ENCODE measurements at regions not wholly inside any gene's neighbourhood (a gene's known extent, or its start where the extent isn't known, plus 50 kb on each side); places are given as distances from the start of the nearest gene placed in this dataset.

DNA sequence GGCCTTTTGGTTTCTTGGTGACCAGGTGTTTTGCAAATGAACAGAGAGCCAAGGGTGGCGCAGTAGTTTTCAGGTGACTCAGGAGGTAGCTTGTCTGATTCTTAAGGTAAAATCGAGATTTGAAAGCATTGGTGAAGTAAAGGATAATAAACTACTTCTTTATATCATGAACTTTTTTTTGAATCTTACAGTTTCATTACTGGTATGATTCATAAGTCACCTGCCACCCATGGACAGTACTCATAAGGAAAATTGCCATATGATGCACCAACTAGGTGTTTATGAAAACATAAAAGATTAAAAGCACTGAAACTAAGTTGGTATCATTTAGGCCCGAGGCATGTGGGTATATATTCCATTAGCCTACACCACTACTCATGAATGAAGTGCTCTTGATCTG is 84.1 kb upstream of the MGAT5 start:
- no peak for DNase-seq (ENCODE audit: low read depth)

DNA sequence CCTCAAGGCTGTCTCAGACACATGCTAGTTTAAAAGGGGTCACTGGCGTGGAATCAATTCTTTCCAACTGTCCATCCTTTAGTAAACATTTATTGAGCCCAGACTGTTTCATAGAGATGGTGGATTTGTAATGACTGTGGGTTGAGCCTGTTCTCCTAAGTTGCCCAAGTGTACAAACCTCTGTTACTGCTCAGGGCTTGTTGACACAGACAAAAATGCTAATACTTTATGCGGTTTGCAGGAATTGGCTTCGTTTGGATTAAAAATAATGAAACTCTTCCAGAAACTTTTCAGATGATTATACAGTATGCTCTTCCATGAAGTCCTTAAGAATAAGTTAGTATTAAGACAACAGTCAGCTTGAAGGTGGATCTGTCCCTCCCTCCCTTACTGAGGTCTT is 83.6 kb upstream of the MGAT5 start:
- no peak for DNase-seq (ENCODE audit: low read depth)

DNA sequence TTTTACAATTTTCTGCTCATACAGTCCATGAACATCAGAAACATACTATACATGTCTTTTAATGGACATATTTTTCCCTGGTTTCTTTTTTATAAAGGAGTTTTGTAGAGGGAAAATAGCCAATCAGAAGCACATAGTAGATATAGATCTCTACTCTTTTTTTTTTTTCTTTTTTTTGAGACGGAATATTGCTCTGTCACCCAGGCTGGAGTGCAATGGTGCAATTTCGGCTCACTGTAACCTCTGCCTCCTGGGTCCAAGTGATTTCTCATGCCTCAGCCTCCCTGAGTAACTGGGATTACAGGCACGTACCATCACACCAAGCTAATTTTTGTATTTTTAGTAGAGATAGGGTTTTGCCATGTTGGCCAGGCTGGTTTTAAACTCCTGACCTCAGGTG is 83.2 kb upstream of the MGAT5 start:
- no peak for DNase-seq (ENCODE audit: low read depth)

DNA sequence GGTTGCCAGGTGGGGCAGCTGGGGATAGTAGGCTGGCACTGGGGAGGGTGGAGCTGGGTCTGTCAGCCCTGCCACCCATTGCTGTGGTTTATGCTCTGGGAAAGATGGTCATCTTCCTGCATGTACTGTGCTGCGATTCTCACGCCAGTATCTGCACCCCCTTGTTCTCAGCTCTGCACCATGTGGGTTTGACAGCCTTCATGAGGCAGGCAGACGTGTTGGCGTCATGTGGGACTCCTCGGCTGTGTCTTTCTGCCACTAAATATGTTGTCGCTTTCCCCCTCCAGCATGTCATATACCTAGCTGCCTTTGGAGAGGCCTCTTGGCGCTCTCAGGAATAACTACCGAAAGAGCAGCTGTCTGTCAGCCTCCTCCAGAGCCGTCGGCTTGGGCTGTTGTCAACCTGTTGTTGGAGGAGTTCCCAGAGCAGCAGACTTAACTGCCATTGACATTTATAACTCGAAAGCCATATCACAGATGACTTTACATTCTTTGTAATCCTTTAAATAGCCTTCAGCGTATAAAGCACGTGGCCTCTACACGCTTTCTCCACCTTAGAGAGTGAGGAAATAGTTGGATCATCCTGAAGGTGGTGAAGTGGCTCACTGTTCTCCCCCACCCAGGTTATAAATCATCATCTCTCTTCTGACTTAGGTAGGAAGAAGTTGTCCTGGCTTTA is 80.4 kb upstream of the MGAT5 start:
- no peak for DNase-seq (ENCODE audit: low read depth)

DNA sequence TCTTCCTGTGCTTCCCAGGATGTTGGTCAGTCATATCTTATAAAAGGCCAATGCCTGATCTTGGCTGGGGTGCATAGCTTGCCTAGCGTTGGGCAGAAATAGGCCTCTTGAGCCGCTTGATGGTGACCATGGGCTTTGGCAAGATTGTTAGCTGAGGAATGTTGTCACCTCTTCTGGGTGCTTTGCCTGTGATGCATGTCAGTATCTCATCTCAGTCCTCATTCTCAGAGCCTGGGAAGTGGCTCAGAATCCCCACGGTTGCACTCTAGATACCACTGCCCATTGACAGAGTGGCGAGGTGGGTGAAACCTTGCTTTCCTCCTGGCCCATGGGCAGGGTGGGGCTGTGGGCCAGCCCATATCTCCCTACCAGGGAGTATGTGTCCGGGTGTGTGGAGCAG is 79.2 kb upstream of the MGAT5 start:
- DNase-seq (ENCODE audit: low read depth): no peak

DNA sequence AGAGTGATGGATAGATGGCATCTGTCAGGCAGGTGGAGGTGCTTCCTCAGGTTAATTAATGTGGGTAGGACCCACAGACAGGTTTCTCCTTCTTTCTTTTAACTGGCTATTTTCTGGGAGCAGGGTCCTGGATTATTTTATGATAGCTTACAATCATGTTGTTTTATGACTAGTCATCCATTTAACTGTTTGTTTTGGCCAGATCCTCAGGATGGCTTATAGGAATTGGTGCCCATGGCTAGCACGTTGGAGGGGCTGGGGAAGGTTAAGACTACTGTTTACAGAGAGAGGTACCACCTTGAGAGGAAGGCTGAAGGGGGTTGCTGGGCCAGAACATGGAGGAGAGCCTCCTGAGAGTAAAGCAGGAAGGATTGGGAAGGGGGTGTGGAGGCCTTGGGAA is 78.0 kb upstream of the MGAT5 start:
- no peak for DNase-seq (ENCODE audit: low read depth)

DNA sequence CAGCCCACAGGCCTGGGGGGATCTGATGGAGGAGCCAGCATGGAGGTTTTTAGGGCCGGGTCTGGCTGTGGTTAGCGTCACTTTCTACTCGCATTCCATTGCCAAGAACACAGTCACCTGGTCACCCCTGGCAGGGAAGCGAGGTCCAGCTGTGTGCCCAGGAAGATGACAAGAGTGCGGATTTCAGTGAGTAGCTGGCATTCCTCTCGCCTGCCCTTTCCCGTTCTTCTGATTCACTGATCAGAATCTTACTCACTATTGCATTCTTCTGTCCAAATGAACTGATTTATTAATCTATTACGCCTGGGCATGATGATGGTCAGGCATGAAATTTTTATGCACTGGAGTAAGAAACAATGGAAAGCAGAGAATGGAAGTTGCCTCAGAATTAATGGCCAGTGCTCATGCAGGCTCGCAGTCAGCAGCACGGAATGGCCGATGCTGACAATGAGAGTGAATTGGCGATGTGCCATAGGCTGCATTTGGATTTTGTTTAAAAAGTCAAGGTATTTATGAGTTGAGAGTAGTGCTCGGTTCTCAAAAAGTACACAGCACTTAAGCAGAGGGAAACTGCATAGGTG is 76.4 kb upstream of the MGAT5 start:
- no peak for DNase-seq (ENCODE audit: low read depth)

DNA sequence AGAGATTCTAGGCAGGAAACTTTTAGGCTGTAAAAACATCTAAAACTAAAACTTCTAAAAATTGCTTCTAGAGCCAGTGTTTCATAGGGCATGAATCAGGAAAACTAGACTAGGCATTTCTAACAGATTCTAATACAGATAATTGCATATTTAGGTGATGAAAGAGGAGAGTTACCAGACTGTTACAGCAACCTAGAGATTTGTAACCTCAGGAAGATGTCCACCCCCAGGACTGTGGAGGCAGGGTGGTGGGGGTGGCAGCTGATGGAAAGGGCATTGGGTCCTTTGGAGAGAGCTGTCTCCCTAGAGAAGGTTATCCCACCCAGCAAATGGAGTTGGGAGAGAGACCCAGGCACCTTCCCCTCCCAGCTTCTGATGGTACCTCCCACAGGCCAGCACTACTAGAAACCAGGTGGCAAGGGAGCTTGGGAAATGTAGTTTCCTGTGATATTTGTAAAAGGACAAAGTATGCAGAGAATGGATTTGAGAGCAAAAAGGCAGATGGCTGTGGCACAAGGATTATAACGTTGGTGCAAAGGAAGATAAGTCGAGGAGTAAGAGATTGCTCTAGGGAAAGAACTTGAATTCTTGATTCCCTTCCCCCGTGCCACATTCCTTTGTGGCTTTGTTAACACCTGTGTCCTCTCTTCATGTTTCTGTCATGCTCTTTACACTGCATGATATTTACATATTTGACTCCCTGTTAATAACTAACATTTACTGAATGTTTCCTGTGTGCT is 75.6 kb upstream of the MGAT5 start:
- peak; percentile 41 for DNase-seq (ENCODE audit: low read depth)

DNA sequence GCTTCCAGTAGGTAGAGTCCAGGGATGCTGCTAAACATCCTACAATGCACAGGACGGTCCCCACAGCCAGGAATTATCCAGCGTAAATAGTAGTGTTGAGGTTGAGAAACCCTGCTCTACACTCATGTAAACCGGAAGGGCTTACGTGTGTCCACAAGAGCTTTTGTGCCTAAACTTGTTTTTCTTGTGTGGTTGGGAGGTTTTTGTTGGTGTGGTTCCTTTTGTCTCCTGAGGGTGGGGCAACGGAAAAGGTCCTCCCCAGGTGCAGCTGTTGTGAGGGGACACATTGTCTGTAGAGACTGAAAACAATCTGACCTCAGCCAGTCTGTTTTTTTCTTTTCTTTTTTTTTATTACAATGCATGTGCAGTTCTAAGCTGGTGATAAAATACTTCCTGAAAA is 72.7 kb upstream of the MGAT5 start:
- DNase-seq (ENCODE audit: low read depth): no peak

DNA sequence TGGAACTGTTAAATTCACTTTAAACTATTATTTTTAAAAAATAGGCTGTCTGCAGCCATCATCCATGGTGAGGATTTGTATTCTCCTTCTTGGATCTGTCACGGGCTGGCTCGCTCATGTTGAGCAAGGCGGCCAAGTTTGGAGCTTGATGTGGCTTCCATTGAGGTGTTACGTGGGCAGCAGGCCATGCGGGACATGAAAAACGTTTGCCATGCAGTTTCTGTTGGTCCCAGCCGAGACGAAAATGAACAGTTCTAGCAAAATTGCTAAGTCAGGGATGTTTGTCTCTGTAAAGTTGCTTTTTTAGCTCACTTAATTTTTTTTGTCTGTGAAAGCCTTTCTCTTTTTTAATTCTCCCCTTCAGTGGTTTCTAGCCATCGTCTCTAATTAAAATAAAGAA is 70.2 kb upstream of the MGAT5 start:
- no peak for DNase-seq (ENCODE audit: low read depth)

DNA sequence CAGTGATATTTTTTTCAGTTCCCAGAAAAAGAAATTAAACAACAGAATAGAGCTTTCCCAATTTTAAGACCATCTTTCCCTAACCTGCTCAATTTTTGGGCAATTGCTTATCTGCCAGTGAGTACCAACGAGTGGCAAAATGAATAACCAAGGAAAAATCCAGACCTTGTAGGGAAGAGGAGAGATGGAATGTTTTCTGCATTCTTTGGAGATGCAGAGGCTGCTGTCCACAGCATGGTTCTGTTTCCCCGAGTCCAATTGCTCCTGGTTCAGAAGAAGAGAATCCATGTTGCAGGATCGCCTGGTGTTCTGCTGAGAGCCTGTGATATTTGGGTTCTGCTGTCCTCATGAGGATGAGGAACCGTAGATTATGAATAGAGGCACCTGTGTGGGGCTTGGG is 68.2 kb upstream of the MGAT5 start:
- DNase-seq (ENCODE audit: low read depth): no peak

DNA sequence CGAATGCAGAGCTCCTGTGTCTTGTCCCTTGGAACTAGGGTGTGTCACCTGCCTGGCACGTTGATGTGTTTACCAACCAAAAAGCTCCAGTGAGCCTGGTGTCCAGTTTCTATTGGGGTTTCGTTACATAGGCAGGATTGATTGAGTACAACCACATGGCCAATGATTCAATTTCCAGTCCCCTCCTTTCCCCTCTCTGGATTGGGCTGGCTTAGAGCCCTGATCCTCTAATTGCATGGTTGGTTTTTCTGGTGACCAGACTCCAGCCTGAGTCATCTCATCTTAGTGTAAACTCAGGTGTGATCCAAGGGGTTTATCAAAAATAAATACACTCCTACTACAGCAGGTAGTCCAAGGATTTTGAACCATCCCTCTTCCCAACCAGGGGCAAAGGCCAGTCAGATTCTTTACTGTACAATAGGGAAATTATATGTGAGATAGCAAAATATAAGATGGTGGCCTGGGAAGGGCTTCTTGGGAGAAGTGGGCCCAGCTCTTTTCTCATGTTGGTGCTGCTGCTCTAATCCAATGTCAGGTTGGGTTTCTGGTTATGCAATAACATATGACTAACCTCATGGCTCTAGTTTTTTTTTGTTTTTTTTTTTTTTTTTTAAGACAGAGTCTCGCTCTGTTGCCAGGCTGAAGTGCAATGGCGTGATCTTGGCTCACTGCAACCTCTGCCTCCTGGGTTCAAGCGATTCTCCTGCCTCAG is 64.7 kb upstream of the MGAT5 start:
- DNase-seq (ENCODE audit: low read depth): peak; percentile 67

DNA sequence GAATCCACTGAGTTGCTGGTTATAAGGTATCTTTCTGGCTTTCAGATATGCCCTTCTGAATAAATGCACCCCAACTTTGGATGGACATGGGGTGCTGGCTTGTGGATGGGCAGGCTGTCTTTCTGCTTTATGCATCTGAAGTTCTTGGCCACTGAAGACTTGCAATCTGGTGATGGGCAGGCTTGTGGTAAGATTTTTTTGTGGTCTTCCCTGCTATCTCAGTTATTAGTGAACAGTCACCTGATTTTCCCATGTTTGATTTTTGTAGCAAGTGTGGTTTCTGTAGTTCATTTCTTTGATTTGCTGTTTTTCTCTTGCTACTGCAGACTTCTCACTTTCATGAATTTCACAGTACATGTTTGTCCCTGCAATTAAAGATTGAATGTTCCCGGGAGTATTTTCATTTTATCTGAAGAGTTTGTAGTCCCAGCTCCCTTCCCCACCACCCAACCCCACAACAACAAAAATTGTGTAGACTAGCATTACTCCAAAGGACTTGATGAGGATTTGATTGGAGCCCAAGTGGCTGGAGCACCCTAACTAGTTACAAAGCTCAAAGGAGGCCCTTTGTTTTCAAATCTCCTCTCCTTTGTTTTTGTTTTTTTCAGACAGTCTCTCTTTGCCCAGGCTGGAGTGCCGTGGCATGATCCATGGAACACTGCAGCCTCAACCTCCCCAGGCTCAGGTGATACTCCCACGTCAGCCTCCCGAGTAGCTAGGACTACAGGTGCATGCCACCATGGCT is 63.6 kb upstream of the MGAT5 start:
- no peak for DNase-seq (ENCODE audit: low read depth)

DNA sequence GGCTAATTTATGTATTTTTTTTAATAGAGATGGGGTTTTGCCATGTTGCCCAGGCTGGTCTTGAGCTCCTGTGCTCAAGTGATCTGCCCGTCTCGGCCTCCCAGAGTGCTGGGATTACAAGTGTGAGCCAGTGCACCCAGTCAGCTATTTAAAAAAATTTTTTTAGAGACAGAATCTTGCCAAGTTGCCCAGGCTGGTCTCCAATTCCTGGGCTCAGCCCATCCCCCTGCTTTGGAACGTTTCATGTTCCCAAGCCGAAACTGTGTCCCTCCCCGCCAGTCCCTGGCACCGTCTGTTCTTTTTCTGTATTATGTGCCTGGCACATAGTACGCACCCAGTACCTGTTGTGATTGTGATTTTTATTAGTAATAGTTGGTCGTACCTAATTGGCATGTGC is 63.1 kb upstream of the MGAT5 start:
- no peak for DNase-seq (ENCODE audit: low read depth)

DNA sequence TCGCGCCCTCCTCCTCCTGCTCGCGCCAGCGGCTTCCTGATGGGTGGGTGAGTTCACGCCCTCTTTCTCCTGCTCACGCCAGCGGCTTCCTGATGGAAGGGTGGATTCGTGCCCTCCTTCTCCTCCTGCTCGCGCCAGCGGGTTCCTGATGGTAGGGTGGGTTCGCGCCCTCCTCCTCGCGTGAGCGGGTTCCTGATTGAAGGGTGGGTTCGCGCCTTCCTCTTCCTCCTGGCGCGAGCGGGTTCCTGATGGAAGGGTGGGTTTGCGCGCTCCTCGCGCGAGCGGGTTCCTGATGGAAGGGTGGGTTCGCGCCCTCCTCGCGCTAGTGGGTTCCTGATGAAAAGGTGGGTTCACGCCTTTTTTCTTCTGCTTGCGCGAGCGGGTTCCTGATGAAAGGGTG is 62.0 kb upstream of the MGAT5 start:
- DNase-seq (ENCODE audit: low read depth): no peak

DNA sequence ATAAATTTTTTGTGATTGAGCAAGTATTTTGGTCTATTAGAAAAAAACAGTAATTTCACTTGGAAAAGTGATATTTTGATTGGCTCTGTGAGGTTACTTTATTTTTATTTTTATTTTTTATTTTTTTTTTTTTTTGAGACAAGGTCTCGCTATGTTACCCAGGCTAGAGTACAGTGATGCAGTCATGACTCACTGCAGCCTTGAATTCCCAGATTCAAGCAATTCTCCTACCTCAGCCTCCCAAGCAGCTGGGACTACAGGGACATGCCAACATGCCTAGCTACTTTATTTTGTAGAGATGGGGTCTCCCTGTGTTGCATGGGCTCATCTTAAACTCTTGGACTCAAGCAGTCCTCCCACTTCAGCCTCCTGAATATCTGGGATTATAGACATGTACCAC is 60.9 kb upstream of the MGAT5 start:
- peak; percentile 76 for DNase-seq (ENCODE audit: low read depth)

DNA sequence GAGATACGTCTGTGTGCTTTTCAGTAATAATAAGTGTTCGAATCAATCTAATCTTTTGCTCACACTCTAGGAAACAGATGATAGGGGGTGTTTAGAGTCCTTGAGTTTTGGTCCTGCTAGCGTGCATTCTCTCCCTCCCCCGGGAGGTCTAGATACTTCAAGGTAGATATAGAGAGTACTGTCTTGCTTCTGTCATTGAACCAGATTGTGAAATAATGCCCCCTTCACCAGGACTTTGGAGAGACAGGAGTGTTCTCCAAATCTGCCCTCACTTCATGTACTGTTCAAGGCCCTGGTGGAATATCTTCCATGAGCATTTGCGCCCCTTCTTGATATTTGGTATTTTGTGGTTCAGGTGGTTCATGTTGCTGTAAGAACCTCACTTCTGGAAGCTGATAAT is 59.4 kb upstream of the MGAT5 start:
- no peak for DNase-seq (ENCODE audit: low read depth)

DNA sequence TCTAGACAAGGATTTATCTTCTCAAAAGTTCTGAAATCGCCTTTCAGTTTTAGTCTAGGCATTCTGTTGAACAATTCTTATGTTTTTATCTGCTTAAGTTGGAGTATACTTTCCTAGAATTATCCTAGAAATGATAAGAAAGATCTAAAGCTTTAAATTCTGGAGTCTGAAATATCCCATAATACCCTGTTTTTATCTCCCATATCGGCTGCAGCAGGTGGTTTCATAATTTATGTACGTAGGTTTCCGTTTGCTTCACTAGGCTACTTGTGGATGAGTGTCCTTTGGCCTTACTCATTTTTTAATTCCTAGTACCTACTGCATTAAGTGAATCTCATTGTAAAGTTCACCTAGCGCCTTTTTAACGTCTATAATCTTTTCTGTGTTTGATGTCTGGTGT is 58.5 kb upstream of the MGAT5 start:
- DNase-seq (ENCODE audit: low read depth): no peak

DNA sequence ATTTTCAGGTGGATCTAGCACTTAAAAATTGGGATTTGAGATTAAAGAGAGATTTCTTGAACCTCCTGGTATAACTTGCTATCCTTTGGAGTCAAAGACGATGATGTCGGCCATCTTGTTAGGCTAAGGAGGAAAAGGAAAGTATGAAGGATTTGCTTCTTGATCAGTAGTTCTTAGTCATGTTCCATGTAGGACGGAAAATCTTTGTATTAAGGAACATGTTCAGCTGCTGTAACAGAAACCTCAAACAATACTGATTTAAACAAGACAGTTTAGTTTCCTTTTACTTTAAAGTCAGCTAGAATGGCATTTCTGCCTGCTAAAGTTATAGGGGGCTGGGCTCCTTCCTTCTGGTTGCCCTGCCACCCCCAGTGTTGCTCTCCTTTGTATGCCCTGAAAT is 56.4 kb upstream of the MGAT5 start:
- no peak for DNase-seq (ENCODE audit: low read depth)

DNA sequence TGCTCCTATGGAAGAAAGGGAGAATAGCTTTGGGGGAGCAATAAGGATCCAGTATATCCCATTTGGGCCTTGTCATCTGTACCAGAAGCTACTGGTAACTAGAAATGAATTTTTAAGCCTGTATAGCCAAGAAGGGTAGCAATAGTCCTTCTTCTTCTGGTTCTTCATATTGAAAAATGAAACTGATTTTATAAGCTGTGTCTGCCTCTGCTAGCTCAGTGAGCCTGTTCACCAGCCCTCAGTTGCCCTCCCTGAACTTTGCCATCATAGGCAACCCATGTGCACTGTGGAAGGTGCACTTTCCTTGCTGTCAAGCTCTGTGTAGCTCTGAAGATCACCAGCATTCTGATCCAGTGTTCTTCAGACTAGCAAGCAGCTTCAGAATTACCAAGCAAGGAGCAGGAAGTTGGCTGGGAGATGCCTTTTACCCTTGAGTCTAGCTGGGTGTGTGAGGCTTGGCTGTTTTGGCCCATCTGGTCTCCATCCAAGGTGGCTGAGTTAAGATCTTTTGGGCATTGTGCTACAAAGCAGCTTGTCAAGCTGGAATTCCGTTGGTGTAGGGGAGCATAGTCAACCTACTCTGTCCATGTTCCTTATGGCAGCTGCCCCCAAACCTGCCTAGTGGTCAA is 55.8 kb upstream of the MGAT5 start:
- DNase-seq (ENCODE audit: low read depth): no peak

DNA sequence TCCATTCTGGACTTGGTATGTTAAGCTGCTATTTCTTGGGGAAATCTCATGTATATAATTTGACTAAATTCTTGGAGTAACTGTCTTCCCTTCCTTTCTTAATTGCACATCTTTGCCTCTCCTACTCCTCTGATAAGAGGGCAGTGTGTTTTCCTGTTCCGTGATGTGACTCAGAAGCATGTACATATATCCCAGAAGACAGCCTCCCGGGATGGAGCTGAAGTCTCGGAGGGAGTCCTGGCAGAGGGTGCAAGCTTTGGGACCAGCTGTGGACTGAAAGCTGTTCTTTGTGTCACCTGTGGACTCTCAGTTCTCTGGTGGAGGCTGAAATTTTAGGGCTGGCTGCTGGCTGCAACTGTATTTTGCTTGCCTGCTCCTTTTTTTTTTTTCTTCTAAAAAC is 54.7 kb upstream of the MGAT5 start:
- DNase-seq (ENCODE audit: low read depth): no peak

All from LHCN-M2 (cell line).